Neural progenitor cell (in vitro differentiated cells): ENCODE measurements at regions not wholly inside any gene's neighbourhood (a gene's known extent, or its start where the extent isn't known, plus 50 kb on each side); places are given as distances from the start of the nearest gene placed in this dataset.

ENCODE experiments used
- EZH2 ChIP-seq: fragments of 200-600 bp; sonication (generic); IDR thresholded peaks from 2 replicates; pipeline ENCODE4 v1.6.1; 2017; ENCODE audit warnings: antibody characterized with exemption, mild to moderate bottlenecking, moderate library complexity
- EZH2phosphoT487 ChIP-seq: fragments of 200-600 bp; sonication (generic); IDR thresholded peaks from 2 replicates; pipeline ENCODE4 v1.6.1; 2017; ENCODE audit warnings: antibody characterized with exemption
- TF ChIP-seq, protein P1 (sequence below): fragments of 200-600 bp; sonication (generic); IDR thresholded peaks from 2 replicates; pipeline ENCODE4 v1.5.1; 2017; ENCODE audit warnings: antibody characterized with exemption, mild to moderate bottlenecking

DNA sequence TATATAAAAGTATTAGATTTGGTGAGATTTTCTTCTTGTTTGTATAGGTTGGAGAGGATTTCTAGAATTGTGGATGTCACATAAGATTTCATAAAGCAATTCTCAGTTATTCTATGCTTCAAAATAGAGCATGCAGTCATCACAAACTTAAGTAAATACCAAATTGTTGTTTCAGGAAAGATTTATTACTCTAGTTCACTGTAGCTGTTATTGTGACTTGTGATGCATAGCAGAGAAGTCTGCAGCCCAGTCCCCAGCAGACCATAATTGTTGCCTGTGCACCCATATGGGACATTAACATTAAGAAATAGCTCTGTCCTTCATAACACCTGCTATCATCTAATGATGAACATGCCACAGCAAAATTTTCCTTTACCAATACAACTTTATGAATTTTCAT is 228.0 kb upstream of the FAM83B start:
- TF ChIP-seq, protein P1, sequence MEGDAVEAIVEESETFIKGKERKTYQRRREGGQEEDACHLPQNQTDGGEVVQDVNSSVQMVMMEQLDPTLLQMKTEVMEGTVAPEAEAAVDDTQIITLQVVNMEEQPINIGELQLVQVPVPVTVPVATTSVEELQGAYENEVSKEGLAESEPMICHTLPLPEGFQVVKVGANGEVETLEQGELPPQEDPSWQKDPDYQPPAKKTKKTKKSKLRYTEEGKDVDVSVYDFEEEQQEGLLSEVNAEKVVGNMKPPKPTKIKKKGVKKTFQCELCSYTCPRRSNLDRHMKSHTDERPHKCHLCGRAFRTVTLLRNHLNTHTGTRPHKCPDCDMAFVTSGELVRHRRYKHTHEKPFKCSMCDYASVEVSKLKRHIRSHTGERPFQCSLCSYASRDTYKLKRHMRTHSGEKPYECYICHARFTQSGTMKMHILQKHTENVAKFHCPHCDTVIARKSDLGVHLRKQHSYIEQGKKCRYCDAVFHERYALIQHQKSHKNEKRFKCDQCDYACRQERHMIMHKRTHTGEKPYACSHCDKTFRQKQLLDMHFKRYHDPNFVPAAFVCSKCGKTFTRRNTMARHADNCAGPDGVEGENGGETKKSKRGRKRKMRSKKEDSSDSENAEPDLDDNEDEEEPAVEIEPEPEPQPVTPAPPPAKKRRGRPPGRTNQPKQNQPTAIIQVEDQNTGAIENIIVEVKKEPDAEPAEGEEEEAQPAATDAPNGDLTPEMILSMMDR, result no peak
- no peak for TF ChIP-seq EZH2phosphoT487
- TF ChIP-seq EZH2, result no peak
